ENCODE measurements at regions not wholly inside any gene's neighbourhood (a gene's known extent, or its start where the extent isn't known, plus 50 kb on each side); places are given as distances from the start of the nearest gene placed in this dataset.

GRCh38 chr6:68400396-68400795 is 234.7 kb upstream of the ADGRB3 start:
- peaks cover 14% of the 10 kb centered on the region for H3K9me3 Mint-ChIP-seq (ENCODE audit: low read depth, unreplicated experiment)
- no TSS peak for BruUV-seq (replicated peaks)
- H3K27me3 Mint-ChIP-seq (ENCODE audit: unreplicated experiment): no peaks in the 10 kb centered on the region
- H3K27ac Mint-ChIP-seq (ENCODE audit: unreplicated experiment): no peak overlapping the region
- no peak for TF ChIP-seq CTCF (IDR thresholded peaks at IDR 0.05; ENCODE audit: unreplicated experiment)
- no peaks in the 10 kb centered on the region for H3K36me3 Mint-ChIP-seq (ENCODE audit: insufficient read depth, unreplicated experiment)
- H3K4me3 Mint-ChIP-seq (ENCODE audit: low read depth, unreplicated experiment): no peak overlapping the region
- no peak for DNase-seq
- intact Hi-C loops (cut with micrococcal nuclease; ENCODE audit: unreplicated experiment): no loop called here
- CTCF ChIA-PET: no interaction called here
- H3K4me1 Mint-ChIP-seq (ENCODE audit: low read depth, unreplicated experiment): no peaks in the 10 kb centered on the region

- Mint-ChIP-seq H3K27me3 (ENCODE audit: unreplicated experiment) (no peaks in the 10 kb centered on the region), H3K4me3 (ENCODE audit: low read depth, unreplicated experiment) (no peak overlapping the region), H3K27ac (ENCODE audit: unreplicated experiment) (no peak overlapping the region), H3K4me1 (ENCODE audit: low read depth, unreplicated experiment) (no peaks in the 10 kb centered on the region), H3K9me3 (ENCODE audit: low read depth, unreplicated experiment) (peaks cover 3% of the 10 kb centered on the region), H3K36me3 (ENCODE audit: insufficient read depth, unreplicated experiment) (no peaks in the 10 kb centered on the region)
- intact Hi-C loops (cut with micrococcal nuclease; ENCODE audit: unreplicated experiment): no loop called here
- no peak for TF ChIP-seq CTCF (IDR thresholded peaks at IDR 0.05; ENCODE audit: unreplicated experiment)
- DNase-seq: no peak
- CTCF ChIA-PET: no interaction called here
- BruUV-seq (replicated peaks): no TSS peak
Observed at GRCh38 chr6:68391953-68392352, 243.1 kb upstream of the ADGRB3 start.

- CTCF ChIA-PET: no interaction called here
- Mint-ChIP-seq H3K27me3 (ENCODE audit: unreplicated experiment) (no peaks in the 10 kb centered on the region), H3K9me3 (ENCODE audit: low read depth, unreplicated experiment) (peaks cover 17% of the 10 kb centered on the region), H3K36me3 (ENCODE audit: insufficient read depth, unreplicated experiment) (no peaks in the 10 kb centered on the region), H3K4me1 (ENCODE audit: low read depth, unreplicated experiment) (no peaks in the 10 kb centered on the region), H3K27ac (ENCODE audit: unreplicated experiment) (no peak overlapping the region), H3K4me3 (ENCODE audit: low read depth, unreplicated experiment) (no peak overlapping the region)
- intact Hi-C loops (cut with micrococcal nuclease; ENCODE audit: unreplicated experiment): no loop called here
- no peak for DNase-seq
- no peak for TF ChIP-seq CTCF (IDR thresholded peaks at IDR 0.05; ENCODE audit: unreplicated experiment)
- BruUV-seq (replicated peaks): no TSS peak
Observed at GRCh38 chr6:68372991-68373390, 262.1 kb upstream of the ADGRB3 start.

GRCh38 chr6:68368845-68369244 is 266.2 kb upstream of the ADGRB3 start:
- intact Hi-C loops (cut with micrococcal nuclease; ENCODE audit: unreplicated experiment): no loop called here
- no TSS peak for BruUV-seq (replicated peaks)
- H3K9me3 Mint-ChIP-seq (ENCODE audit: low read depth, unreplicated experiment): peaks cover 20% of the 10 kb centered on the region
- DNase-seq: no peak
- H3K4me1 Mint-ChIP-seq (ENCODE audit: low read depth, unreplicated experiment): no peaks in the 10 kb centered on the region
- no peak for TF ChIP-seq CTCF (IDR thresholded peaks at IDR 0.05; ENCODE audit: unreplicated experiment)
- H3K27ac Mint-ChIP-seq (ENCODE audit: unreplicated experiment): no peak overlapping the region
- H3K4me3 Mint-ChIP-seq (ENCODE audit: low read depth, unreplicated experiment): no peak overlapping the region
- H3K27me3 Mint-ChIP-seq (ENCODE audit: unreplicated experiment): no peaks in the 10 kb centered on the region
- H3K36me3 Mint-ChIP-seq (ENCODE audit: insufficient read depth, unreplicated experiment): no peaks in the 10 kb centered on the region
- CTCF ChIA-PET: no interaction called here

Data from Calu3 (cell line).